ENCODE measurements at regions not wholly inside any gene's neighbourhood (a gene's known extent, or its start where the extent isn't known, plus 50 kb on each side); places are given as distances from the start of the nearest gene placed in this dataset.

DNA sequence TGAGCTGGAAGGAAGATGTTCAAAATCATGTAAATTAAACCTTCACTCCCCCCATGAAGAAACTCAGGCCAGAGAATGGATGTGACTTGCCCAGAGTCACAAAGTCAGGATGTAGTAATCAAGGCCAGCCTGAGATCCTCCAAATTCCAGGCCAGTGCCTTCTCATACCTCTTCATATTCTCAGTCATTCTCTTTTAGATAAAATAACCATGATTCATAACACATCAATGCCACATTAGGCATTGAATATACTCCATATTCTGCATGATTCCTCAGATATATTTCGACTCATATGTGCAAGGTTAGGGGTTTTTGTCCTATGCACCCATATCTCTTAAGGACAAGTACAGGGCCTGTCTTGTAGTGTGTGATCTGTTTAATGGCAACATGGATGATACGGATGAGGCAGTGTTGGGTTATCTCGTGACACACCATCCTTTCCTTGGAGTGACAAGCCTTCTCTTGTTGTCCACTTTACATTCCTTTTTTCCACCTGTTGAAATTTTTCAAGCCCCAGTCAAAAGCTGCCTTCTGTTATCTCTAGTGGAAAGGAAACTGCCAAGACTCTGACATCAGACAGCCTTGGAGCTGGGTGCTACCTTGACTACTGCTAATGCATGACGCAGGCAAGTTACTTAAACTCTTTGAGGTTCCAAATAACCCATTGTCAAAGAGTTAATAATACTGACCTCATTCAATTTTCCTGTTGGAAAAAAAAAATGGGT is 227.5 kb upstream of the NR4A3 start:
- Histone ChIP-seq H3K4me2 (no peak overlapping the region), H3K4me3 (IDR thresholded peaks at IDR 0.05; ENCODE audit: insufficient read depth, low read depth, low read length) (no peak overlapping the region), H4K20me1 (ENCODE audit: insufficient read depth) (no peaks in the 10 kb centered on the region), H3K36me3 (ENCODE audit: insufficient read depth) (no peaks in the 10 kb centered on the region), H3K9ac (no peak overlapping the region), H2AFZ (ENCODE audit: low read depth) (no peak overlapping the region), H3K4me1 (ENCODE audit: low read depth, poor library complexity, severe bottlenecking) (peaks cover 11% of the 10 kb centered on the region), H3K27ac (no peak overlapping the region), H3K79me2 (ENCODE audit: insufficient read depth, low read depth) (no peaks in the 10 kb centered on the region), H3K27me3 (ENCODE audit: insufficient read depth, low read depth) (no peaks in the 10 kb centered on the region)
- TF ChIP-seq, protein P1, sequence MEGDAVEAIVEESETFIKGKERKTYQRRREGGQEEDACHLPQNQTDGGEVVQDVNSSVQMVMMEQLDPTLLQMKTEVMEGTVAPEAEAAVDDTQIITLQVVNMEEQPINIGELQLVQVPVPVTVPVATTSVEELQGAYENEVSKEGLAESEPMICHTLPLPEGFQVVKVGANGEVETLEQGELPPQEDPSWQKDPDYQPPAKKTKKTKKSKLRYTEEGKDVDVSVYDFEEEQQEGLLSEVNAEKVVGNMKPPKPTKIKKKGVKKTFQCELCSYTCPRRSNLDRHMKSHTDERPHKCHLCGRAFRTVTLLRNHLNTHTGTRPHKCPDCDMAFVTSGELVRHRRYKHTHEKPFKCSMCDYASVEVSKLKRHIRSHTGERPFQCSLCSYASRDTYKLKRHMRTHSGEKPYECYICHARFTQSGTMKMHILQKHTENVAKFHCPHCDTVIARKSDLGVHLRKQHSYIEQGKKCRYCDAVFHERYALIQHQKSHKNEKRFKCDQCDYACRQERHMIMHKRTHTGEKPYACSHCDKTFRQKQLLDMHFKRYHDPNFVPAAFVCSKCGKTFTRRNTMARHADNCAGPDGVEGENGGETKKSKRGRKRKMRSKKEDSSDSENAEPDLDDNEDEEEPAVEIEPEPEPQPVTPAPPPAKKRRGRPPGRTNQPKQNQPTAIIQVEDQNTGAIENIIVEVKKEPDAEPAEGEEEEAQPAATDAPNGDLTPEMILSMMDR (conservative IDR thresholded peaks at IDR 0.05; ENCODE audit: low read depth, low read length), result no peak

- H3K4me3 ChIP-seq (IDR thresholded peaks at IDR 0.05; ENCODE audit: insufficient read depth, low read depth, low read length), result no peak overlapping the region
- TF ChIP-seq, protein P1 (conservative IDR thresholded peaks at IDR 0.05; ENCODE audit: low read depth, low read length), result no peak
- no peak overlapping the region for H3K9ac ChIP-seq
- no peak overlapping the region for H2AFZ ChIP-seq (ENCODE audit: low read depth)
- H3K79me2 ChIP-seq (ENCODE audit: insufficient read depth, low read depth), result no peaks in the 10 kb centered on the region
- no peak overlapping the region for H3K27ac ChIP-seq
- H3K4me2 ChIP-seq, result no peak overlapping the region
- H3K36me3 ChIP-seq (ENCODE audit: insufficient read depth), result no peaks in the 10 kb centered on the region
- H3K4me1 ChIP-seq (ENCODE audit: low read depth, poor library complexity, severe bottlenecking), result peaks cover 11% of the 10 kb centered on the region
- H3K27me3 ChIP-seq (ENCODE audit: insufficient read depth, low read depth), result no peaks in the 10 kb centered on the region
- H4K20me1 ChIP-seq (ENCODE audit: insufficient read depth), result no peaks in the 10 kb centered on the region
Measured at GRCh38 chr9:99595796-99596195, 225.9 kb upstream of the NR4A3 start.

- no peak overlapping the region for H2AFZ ChIP-seq (ENCODE audit: low read depth)
- H3K9ac ChIP-seq, result no peak overlapping the region
- no peak overlapping the region for H3K4me2 ChIP-seq
- TF ChIP-seq, protein P1 (conservative IDR thresholded peaks at IDR 0.05; ENCODE audit: low read depth, low read length), result no peak
- H3K4me3 ChIP-seq (IDR thresholded peaks at IDR 0.05; ENCODE audit: insufficient read depth, low read depth, low read length), result no peak overlapping the region
- H3K27ac ChIP-seq, result no peak overlapping the region
- no peaks in the 10 kb centered on the region for H3K36me3 ChIP-seq (ENCODE audit: insufficient read depth)
- H3K79me2 ChIP-seq (ENCODE audit: insufficient read depth, low read depth), result no peaks in the 10 kb centered on the region
- H4K20me1 ChIP-seq (ENCODE audit: insufficient read depth), result no peaks in the 10 kb centered on the region
- H3K4me1 ChIP-seq (ENCODE audit: low read depth, poor library complexity, severe bottlenecking), result no peaks in the 10 kb centered on the region
- H3K27me3 ChIP-seq (ENCODE audit: insufficient read depth, low read depth), result no peaks in the 10 kb centered on the region
Measured at GRCh38 chr9:99601571-99602111, 220.0 kb upstream of the NR4A3 start.

DNA sequence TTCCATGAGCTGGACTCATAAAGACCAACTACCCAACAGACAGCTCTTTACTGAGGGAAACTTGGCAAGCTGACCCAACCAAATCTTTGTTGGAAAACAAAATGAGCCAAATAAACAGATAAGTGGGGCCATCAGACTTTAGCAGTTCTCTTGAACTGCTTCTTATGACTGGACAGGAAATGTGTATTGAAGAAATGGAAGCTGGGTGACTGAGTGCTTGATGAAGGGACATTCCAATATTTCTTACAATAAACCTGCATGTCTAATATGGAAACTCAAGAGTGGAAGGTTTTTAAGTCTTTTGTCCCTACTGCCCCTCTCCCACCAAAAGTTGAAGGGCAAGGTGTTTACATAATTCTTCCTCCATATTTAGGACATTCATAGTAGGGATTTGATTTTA is 218.8 kb upstream of the NR4A3 start:
- H3K4me1 ChIP-seq (ENCODE audit: low read depth, poor library complexity, severe bottlenecking), result no peaks in the 10 kb centered on the region
- no peak overlapping the region for H3K4me2 ChIP-seq
- no peak overlapping the region for H3K4me3 ChIP-seq (IDR thresholded peaks at IDR 0.05; ENCODE audit: insufficient read depth, low read depth, low read length)
- no peaks in the 10 kb centered on the region for H4K20me1 ChIP-seq (ENCODE audit: insufficient read depth)
- H3K27ac ChIP-seq, result no peak overlapping the region
- TF ChIP-seq, protein P1 (conservative IDR thresholded peaks at IDR 0.05; ENCODE audit: low read depth, low read length), result no peak
- H3K36me3 ChIP-seq (ENCODE audit: insufficient read depth), result no peaks in the 10 kb centered on the region
- H3K27me3 ChIP-seq (ENCODE audit: insufficient read depth, low read depth), result no peaks in the 10 kb centered on the region
- no peak overlapping the region for H3K9ac ChIP-seq
- no peaks in the 10 kb centered on the region for H3K79me2 ChIP-seq (ENCODE audit: insufficient read depth, low read depth)
- H2AFZ ChIP-seq (ENCODE audit: low read depth), result no peak overlapping the region
